ENCODE measurements at regions not wholly inside any gene's neighbourhood (a gene's known extent, or its start where the extent isn't known, plus 50 kb on each side); places are given as distances from the start of the nearest gene placed in this dataset.

DNA sequence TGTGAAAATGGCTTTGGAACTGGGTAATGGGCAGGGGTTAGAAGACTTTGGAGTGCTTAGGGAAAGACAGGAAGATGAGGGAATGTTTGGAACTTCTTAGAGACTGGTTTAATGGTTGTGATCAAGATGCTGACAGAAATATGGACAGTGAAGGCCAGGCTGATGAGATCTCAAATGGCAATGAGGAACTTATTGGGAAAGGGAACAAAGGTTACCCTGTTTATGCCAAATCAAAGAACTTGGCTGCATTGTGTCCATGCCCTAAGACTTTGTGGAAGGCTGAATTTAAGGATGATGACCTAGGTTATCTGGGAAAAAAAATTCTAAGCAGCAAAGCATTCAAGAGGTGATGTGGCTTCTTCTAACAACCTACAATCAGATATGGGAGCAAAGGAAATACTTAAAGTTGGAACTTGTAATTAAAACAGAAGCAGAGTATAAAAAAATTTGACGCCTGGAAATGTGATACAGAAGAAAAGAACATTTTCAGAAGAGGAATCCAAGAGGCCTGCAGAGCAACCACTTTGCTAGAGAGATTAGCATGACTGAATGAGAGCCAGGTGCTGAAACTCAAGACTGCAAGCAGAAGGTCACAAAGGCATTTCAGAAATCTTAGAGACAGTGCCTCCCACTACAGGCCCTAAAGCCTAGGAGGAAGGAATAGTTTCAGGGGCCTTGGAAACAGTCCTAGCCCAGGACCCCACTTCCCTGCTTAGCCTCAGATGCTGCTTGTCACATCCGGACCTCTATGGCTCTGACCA is 65.6 kb upstream of the FLRT2 start:
- H3K27ac ChIP-seq (ENCODE audit: low read length) = no peak overlapping the region
- 91% methylated on average over 1 of the region's 2 CpGs for WGBS (ENCODE audit: insufficient coverage, low lambda C conversion rate)
- H3K4me1 ChIP-seq (ENCODE audit: control insufficient read depth, insufficient read depth, low read length) = no peaks in the 10 kb centered on the region
- no peaks in the 10 kb centered on the region for H3K27me3 ChIP-seq (ENCODE audit: control insufficient read depth, insufficient read depth, low read length)
- no peaks in the 10 kb centered on the region for H3K36me3 ChIP-seq (ENCODE audit: control insufficient read depth, insufficient read depth, low read length)
- no peak overlapping the region for H3K4me3 ChIP-seq (ENCODE audit: low read length)
- no peaks in the 10 kb centered on the region for H3K9me3 ChIP-seq (ENCODE audit: control insufficient read depth, low read depth, low read length)
- DNase-seq = no peak

GRCh38 chr14:85466678-85467077 is 63.3 kb upstream of the FLRT2 start:
- no peak for DNase-seq
- WGBS (ENCODE audit: insufficient coverage, low lambda C conversion rate) = 94% methylated on average over 2 of the region's 3 CpGs
- Histone ChIP-seq H3K36me3 (ENCODE audit: control insufficient read depth, insufficient read depth, low read length) (no peaks in the 10 kb centered on the region), H3K27ac (ENCODE audit: low read length) (no peak overlapping the region), H3K4me1 (ENCODE audit: control insufficient read depth, insufficient read depth, low read length) (peaks cover 4% of the 10 kb centered on the region), H3K9me3 (ENCODE audit: control insufficient read depth, low read depth, low read length) (no peaks in the 10 kb centered on the region), H3K27me3 (ENCODE audit: control insufficient read depth, insufficient read depth, low read length) (no peaks in the 10 kb centered on the region), H3K4me3 (ENCODE audit: low read length) (no peak overlapping the region)

- no peaks in the 10 kb centered on the region for H3K27me3 ChIP-seq (ENCODE audit: control insufficient read depth, insufficient read depth, low read length)
Observed at GRCh38 chr14:85468816-85469215, 61.1 kb upstream of the FLRT2 start.

GRCh38 chr14:85471156-85471555 is 58.8 kb upstream of the FLRT2 start:
- DNase-seq = no peak
- Histone ChIP-seq H3K27ac (ENCODE audit: low read length) (no peak overlapping the region), H3K36me3 (ENCODE audit: control insufficient read depth, insufficient read depth, low read length) (no peaks in the 10 kb centered on the region), H3K4me1 (ENCODE audit: control insufficient read depth, insufficient read depth, low read length) (peaks cover 18% of the 10 kb centered on the region), H3K9me3 (ENCODE audit: control insufficient read depth, low read depth, low read length) (peaks cover 3% of the 10 kb centered on the region), H3K27me3 (ENCODE audit: control insufficient read depth, insufficient read depth, low read length) (no peaks in the 10 kb centered on the region), H3K4me3 (ENCODE audit: low read length) (no peak overlapping the region)

More at GRCh38 chr14:85468816-85469215, 61.1 kb upstream of the FLRT2 start:
- Histone ChIP-seq H3K4me1 (ENCODE audit: control insufficient read depth, insufficient read depth, low read length) (peaks cover 5% of the 10 kb centered on the region), H3K27ac (ENCODE audit: low read length) (no peak overlapping the region), H3K36me3 (ENCODE audit: control insufficient read depth, insufficient read depth, low read length) (no peaks in the 10 kb centered on the region), H3K4me3 (ENCODE audit: low read length) (no peak overlapping the region), H3K9me3 (ENCODE audit: control insufficient read depth, low read depth, low read length) (no peaks in the 10 kb centered on the region)
- WGBS (ENCODE audit: insufficient coverage, low lambda C conversion rate) = no CpG with 5 or more reads among the region's 2 CpGs
- no peak for DNase-seq

- H3K4me1 ChIP-seq (ENCODE audit: control insufficient read depth, insufficient read depth, low read length) = peaks cover 18% of the 10 kb centered on the region
- no peaks in the 10 kb centered on the region for H3K27me3 ChIP-seq (ENCODE audit: control insufficient read depth, insufficient read depth, low read length)
- peak in 1 of 2 donors; percentile 24 for DNase-seq
- no peaks in the 10 kb centered on the region for H3K36me3 ChIP-seq (ENCODE audit: control insufficient read depth, insufficient read depth, low read length)
- no peak overlapping the region for H3K27ac ChIP-seq (ENCODE audit: low read length)
- H3K9me3 ChIP-seq (ENCODE audit: control insufficient read depth, low read depth, low read length) = peaks cover 5% of the 10 kb centered on the region
- no peak overlapping the region for H3K4me3 ChIP-seq (ENCODE audit: low read length)
- no CpG with 5 or more reads among the region's 4 CpGs for WGBS (ENCODE audit: insufficient coverage, low lambda C conversion rate)
Observed at GRCh38 chr14:85471744-85472143, 58.2 kb upstream of the FLRT2 start.

DNA sequence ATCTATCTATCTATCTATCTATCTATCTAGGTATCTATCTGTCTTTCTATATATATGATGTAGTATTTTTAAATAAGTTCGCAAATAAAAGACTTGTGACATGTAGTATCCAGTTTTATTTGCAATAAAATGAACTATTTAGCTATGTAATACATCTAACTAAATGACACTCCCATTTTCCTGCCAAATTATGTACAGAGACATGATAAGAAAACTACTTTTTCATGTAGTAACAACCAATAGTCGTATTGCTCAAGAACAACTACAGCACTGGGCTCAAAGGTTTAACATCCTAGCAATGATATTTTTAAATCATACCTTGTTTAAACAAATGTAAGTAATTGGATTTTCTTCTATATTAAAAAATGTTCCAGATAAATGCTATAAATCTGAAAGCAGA is 55.5 kb upstream of the FLRT2 start:
- Histone ChIP-seq H3K27ac (ENCODE audit: low read length) (peak overlapping the region; percentile 80), H3K9me3 (ENCODE audit: control insufficient read depth, low read depth, low read length) (peaks cover 5% of the 10 kb centered on the region)
- WGBS (ENCODE audit: insufficient coverage, low lambda C conversion rate) = 0% methylated on average over 1 of the region's 2 CpGs

GRCh38 chr14:85475113-85475512 is 54.8 kb upstream of the FLRT2 start:
- H3K4me1 ChIP-seq (ENCODE audit: control insufficient read depth, insufficient read depth, low read length) = peaks cover 18% of the 10 kb centered on the region
- DNase-seq = no peak
- H3K36me3 ChIP-seq (ENCODE audit: control insufficient read depth, insufficient read depth, low read length) = no peaks in the 10 kb centered on the region
- H3K27me3 ChIP-seq (ENCODE audit: control insufficient read depth, insufficient read depth, low read length) = no peaks in the 10 kb centered on the region
- WGBS (ENCODE audit: insufficient coverage, low lambda C conversion rate) = 50% methylated on average over 1 of the region's 3 CpGs
- H3K4me3 ChIP-seq (ENCODE audit: low read length) = no peak overlapping the region
- peaks cover 5% of the 10 kb centered on the region for H3K9me3 ChIP-seq (ENCODE audit: control insufficient read depth, low read depth, low read length)
- H3K27ac ChIP-seq (ENCODE audit: low read length) = peak overlapping the region; percentile 80

More for the DNA sequence above, 55.5 kb upstream of the FLRT2 start:
- Histone ChIP-seq H3K36me3 (ENCODE audit: control insufficient read depth, insufficient read depth, low read length) (no peaks in the 10 kb centered on the region), H3K4me3 (ENCODE audit: low read length) (no peak overlapping the region), H3K4me1 (ENCODE audit: control insufficient read depth, insufficient read depth, low read length) (peaks cover 18% of the 10 kb centered on the region), H3K27me3 (ENCODE audit: control insufficient read depth, insufficient read depth, low read length) (no peaks in the 10 kb centered on the region)
- DNase-seq = peak in 1 of 2 donors; percentile 36

DNA sequence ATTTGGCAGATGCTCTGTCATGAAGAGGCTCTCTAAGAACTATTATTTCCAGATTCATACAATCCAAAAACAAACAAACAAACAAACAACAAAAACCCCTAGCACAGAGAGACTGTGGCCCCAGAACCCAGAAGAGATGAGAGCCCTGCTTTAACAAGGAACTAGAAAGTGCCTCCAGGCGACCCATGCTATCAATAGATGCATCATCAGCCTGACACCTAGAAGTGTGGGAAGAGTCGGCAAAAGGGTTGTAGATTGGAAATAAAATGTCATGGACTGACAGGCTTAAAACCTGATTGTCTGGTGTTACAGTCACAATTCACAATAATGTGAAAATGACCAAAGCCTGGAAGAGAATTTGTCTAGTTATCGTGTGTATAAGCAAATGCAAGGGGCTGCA is 50.6 kb upstream of the FLRT2 start:
- H3K4me3 ChIP-seq (ENCODE audit: low read length) = no peak overlapping the region
- WGBS (ENCODE audit: insufficient coverage, low lambda C conversion rate) = 100% methylated on average over 1 of the region's 3 CpGs
- peaks cover 5% of the 10 kb centered on the region for H3K9me3 ChIP-seq (ENCODE audit: control insufficient read depth, low read depth, low read length)
- no peak for DNase-seq
- H3K4me1 ChIP-seq (ENCODE audit: control insufficient read depth, insufficient read depth, low read length) = peaks cover 46% of the 10 kb centered on the region
- H3K27me3 ChIP-seq (ENCODE audit: control insufficient read depth, insufficient read depth, low read length) = no peaks in the 10 kb centered on the region
- H3K27ac ChIP-seq (ENCODE audit: low read length) = no peak overlapping the region
- H3K36me3 ChIP-seq (ENCODE audit: control insufficient read depth, insufficient read depth, low read length) = no peaks in the 10 kb centered on the region

DNA sequence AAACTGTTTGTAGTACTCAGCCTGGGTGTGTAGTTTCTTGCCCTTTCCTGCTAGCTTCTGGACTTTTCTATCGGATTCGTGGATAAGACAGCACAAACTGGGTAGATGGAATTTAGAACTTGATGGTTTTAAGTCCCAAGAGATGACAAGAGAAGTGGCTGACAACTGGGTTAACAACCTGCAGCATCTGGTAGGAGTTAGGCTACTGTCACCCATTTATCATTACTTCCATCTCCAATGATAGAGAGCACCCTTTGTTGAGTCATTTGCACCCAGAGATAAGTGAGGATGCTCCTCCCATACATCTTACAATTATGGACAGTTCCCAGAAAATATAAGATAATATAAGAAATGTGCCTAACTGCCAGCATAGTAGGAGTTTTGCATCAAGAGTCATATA is 50.2 kb upstream of the FLRT2 start:
- peaks cover 45% of the 10 kb centered on the region for H3K4me1 ChIP-seq (ENCODE audit: control insufficient read depth, insufficient read depth, low read length)
- no peaks in the 10 kb centered on the region for H3K36me3 ChIP-seq (ENCODE audit: control insufficient read depth, insufficient read depth, low read length)
- peaks cover 5% of the 10 kb centered on the region for H3K9me3 ChIP-seq (ENCODE audit: control insufficient read depth, low read depth, low read length)
- DNase-seq = no peak
- no peak overlapping the region for H3K4me3 ChIP-seq (ENCODE audit: low read length)
- H3K27ac ChIP-seq (ENCODE audit: low read length) = no peak overlapping the region
- H3K27me3 ChIP-seq (ENCODE audit: control insufficient read depth, insufficient read depth, low read length) = no peaks in the 10 kb centered on the region
- WGBS (ENCODE audit: insufficient coverage, low lambda C conversion rate) = no CpG with 5 or more reads among the region's 2 CpGs
